ENCODE measurements at regions not wholly inside any gene's neighbourhood (a gene's known extent, or its start where the extent isn't known, plus 50 kb on each side); places are given as distances from the start of the nearest gene placed in this dataset.
"Not testable (repeated sequence)": the region's sequence is repeated elsewhere in the genome, so short reads cannot be mapped to it uniquely, and the experiment has no call there.

DNA sequence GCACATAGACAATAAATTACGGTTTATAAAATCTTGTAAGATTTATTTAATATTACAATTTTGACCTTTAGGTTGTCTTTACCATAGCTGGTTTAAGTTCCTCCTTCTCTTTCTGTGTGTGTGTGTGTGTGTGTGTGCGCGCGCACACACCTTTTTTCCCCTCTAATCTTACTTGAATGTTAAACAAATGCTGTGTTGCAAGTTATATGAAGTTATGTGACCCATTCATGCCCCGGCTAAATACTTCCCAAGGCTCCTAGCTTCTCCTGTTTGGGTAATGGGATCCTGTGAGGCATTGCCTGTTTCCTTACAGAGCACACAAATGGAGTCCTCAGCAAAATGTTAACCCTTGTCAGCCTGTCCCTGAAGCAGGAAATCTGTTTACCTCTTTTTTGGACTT, 125.6 kb upstream of the ZNF608 start:
- no peak for DNase-seq (ENCODE audit: low read depth)

DNA sequence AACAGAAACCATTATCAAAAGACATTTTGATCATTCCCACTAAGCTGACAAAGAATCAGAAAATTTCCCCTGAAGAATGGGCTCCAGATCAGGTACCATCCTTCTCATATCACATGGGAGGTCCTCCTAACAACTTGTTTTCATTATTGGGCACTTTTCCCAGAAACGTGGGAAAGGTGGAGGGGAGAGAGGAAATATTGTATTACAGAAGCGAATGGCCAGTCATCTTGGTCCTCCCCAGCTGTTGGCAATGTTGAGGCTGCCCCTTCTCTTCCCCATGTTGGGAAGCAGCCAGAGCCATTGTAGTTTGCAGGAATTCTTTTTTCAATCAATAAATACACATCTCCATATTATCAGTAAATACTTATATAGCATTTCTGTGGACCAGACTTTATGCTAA, 126.2 kb upstream of the ZNF608 start:
- DNase-seq (ENCODE audit: low read depth), result no peak

DNA sequence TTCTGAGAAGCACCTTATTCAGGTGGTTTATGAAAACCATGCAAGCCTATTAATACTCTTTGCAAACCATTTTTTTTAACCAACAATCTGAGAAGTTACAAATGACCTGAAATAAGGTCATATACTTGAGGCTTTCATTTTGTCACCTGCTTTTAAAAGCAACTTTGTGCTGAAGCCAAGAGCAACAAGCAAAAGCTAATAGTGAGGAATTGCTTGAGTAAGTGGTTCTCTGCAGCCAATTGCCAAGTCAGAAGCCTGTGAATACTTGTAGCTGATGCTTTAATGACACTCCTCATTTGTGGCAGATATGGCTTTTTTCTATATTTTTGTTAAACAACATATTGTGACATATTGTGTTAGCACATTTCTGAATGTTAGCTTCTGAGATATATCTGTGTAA, 126.7 kb upstream of the ZNF608 start:
- no peak for DNase-seq (ENCODE audit: low read depth)

DNA sequence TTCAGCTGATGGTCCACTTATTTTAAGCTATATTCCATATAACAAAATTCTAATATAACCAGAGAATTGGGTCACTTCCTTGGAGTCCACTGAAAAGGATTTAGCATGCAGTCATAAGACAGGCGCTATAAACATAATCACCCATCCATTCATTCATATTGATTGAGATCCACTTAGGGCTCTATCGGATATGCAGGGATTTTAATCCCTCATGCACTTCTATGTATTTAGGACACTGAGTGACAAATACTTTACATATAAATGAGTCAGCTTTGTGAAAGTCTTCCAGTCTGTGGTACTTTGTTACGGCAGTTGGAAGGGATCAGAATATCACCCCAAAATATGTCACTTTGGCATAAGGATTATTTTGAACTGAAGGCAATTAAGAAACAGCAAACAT, 127.3 kb upstream of the ZNF608 start:
- no peak for DNase-seq (ENCODE audit: low read depth)

DNA sequence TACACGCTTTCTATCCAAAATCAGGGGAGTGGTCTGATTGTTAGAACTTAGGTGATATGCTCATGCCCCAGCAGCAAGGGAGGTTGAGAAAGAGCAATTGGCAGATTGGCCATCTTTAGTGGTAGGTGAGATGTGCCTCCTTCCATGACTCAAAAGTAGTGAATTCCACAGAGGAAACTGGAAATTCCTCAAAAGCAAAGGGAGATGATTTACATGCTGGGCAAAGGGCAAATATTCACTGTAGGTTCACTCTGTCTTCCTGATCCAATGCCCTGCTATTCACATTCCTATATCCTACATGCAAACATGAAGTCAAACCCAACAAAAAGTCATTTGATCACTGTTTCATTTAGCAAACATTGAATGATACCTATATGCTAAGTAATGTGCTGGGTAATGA, 130.1 kb upstream of the ZNF608 start:
- DNase-seq (ENCODE audit: low read depth), result no peak

DNA sequence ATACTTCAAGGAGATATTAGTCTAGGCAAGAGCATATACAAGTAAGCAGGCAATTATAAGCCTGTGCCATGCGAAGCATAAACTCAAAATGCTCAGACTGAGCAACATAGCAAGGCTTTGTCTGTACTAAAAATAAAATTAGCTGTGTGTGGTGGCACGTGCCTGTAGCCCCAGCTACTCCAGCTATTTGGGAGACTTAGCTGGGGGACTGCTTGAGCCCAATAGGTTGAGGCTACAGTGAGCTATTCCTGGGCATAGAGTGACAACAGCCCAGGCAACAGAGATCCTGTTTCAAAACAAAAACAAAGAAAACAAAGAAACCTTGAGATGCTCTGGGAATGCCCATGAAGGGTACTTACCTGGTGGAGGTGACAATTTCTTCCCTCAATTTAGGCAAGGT, 130.5 kb upstream of the ZNF608 start:
- DNase-seq (ENCODE audit: low read depth), result no peak

DNA sequence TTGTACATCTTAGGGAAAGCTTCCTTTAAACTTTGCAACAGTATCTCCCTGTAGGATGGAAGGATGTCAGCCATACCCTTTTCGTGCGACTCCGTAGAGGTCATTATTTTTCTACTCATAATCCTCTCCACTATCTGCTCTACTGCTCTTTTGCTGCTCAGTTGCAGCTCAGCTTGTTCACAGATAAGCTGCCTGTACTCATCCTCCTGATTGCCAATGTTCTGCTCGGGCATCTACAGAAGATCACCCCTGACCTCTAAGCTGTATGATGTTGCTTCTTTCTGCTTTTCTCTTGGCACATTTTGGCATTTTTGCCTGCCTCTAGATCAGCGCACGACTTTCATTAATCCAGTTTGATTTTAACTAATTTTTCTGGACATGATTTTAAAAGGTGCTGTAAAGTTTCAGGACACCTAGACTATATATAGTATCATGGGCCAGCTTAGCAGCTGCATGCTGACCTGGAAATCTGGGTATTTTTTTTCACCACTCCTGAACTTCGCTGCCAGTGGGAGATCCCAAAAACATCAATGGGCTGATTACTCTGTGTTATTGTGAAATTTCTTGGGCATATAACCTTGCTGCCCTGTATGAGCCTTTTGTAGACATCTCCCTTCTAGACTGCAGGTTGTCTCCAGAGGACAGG, 131.2 kb upstream of the ZNF608 start:
- no peak for DNase-seq (ENCODE audit: low read depth)

DNA sequence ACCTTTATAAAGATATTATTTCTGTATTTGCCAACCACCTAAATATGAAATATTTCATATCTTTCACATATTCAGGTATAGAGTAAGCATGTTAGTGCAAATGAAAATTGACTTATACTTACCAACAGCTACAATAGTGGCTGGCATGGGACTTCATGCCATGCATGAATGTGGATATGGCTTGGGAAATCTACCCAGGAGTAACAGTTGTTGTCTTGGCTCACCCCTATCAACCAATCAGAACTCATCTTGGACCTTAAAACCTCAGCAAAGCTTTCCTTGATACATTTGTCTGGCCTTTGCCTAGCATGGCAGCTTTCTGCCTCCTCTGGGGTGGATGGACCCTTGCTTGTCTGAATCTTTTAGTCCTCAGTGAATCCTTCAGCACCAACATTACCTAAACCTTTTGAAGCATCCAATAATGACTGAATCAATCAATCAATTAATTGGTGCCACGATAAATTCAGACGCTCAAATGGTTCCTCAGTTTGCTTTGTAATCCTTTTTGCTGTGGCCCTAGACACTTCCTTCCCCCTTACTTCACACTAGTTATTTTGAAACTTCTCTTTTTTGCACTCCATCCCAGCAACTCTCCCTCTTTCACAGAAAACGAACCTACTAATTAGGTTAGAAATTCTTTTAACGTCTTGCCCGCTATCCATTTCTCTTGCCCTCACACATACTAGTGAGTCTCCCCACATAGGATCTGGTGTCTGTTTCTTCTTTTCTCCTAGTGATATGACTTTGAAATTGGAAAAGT, 132.3 kb upstream of the ZNF608 start:
- no peak for DNase-seq (ENCODE audit: low read depth)

DNA sequence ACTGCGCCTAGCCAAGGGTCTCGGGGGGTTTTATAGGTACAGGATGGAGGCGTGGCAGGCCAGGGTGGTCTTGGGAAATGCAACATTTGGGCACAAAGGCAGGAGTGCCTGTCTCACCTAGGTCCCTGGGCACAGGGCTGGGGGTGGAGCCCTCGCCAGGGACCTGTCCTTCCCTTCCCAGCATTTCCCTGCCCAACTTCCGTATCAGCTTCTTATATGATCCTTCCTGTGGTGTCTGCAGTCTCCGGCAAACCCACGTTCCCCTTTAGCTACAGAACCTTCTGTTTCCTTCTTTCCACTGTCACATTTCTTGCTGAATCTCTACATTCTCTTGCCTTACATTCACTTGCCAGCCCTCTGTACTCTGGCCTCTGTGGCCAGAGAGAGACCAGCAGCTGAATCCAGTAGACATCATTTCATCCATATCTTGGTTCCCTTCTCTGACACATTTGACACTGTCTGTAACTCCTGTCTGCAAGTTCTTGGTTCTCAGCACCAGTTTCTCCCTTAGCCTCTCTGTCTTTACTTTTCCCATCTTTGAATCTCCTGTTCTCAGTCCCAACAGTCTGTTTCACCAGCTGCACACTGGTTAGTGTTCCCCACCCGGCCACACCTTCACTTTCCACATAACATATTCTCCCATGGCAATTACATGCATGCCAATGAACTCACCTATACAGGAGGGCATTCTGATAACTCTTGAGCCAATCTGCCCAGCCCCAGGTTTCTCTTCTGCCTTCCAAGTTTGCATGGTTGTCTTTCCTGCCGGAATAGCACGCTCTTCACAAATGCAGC, 134.7 kb upstream of the ZNF608 start:
- no peak for DNase-seq (ENCODE audit: low read depth)

DNA sequence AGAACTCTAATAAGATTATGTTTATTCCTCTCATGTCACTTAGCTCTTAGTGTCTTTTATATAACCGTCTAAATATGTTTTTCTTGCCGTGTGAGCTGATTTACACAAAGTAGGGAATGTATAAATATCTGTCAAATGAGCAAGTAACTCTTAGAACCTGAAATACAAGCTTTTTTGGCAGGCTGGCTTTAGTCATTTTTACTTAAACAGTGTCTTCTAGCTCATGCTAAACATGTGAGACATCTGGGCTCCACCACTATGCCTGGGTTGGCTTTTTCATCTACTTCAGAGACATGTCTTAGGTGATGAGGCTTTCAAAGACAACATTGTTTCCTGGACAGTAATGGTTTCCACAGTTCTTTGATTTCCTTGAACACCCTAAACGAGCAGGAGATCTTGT, 137.2 kb upstream of the ZNF608 start:
- no peak for DNase-seq (ENCODE audit: low read depth)

DNA sequence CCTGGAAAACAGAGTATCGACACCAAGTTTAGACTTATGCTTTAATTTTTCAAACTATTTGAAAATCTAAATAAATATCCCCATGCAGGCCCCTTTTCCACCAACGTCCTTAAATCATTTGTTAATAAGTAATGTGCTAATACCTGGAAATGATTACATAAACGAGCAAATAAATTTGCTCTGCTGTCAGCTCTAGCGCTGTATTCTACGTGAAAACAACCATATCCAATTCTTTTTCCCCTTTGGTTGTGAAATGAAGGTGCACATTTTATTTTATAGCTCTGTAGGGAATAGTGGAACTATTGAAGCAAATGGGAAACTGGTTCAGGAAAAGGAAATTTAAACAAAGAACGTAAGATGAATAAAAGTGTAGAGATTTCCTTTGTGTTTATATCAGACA, 137.7 kb upstream of the ZNF608 start:
- no peak for DNase-seq (ENCODE audit: low read depth)

DNA sequence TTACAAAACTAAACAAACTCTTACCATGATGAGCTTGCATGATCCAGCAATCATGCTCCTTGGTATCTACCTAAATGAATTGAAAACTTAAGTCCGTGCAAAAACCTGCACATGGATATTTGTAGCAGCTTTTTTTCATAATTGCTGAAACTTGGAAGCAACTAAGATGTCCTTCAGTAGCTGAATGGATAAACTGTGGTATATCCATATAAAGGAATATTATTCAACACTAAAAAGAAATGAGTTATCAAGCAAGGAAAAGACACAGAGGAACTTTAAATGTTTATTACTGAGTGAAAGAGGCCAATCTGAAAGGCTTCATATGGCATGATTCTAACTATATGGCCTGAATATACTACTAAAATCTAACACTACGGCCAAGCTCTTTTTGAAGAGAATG, 139.1 kb upstream of the ZNF608 start:
- no peak for DNase-seq (ENCODE audit: low read depth)

DNA sequence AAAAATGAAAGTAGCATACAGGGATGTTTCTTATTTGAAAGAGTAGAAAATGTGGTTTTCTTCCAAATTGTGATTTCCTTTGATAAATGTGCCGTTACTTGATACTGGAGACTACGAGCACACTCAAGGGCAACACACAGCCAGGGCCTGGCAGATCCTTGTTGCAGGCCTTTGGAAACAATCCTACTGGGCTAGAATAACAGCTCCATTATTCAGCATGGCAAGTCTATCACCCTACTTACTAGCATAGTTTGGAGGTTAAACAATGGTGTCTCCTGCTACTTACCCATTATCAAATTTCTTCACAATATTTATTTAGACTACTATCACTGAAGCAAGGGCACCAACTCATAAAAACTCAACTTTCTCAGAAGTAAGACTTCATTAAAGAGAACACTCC, 140.8 kb upstream of the ZNF608 start:
- DNase-seq (ENCODE audit: low read depth), result no peak

DNA sequence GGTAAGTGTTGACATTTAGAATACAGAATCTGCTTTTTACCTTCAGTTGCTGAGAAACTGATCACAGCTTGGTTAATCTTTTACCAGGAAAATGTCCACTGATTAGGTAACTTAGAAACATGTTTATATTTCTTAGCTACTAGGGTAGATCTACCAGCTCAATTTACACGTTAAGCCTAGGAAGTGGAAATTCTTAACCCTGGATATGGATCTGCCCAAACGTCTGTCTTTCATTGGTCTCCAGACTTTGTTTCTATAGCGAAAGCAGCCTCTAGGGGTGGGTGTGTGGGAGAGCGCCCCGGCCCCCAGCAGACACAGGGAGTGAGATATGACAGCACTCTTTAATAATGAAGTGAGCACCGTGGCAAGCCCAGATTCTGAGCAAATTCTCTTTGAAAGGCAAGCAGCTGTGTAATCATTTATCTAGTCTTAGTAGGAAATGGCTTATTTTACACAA, 141.6 kb upstream of the ZNF608 start:
- DNase-seq (ENCODE audit: low read depth), result no peak

DNA sequence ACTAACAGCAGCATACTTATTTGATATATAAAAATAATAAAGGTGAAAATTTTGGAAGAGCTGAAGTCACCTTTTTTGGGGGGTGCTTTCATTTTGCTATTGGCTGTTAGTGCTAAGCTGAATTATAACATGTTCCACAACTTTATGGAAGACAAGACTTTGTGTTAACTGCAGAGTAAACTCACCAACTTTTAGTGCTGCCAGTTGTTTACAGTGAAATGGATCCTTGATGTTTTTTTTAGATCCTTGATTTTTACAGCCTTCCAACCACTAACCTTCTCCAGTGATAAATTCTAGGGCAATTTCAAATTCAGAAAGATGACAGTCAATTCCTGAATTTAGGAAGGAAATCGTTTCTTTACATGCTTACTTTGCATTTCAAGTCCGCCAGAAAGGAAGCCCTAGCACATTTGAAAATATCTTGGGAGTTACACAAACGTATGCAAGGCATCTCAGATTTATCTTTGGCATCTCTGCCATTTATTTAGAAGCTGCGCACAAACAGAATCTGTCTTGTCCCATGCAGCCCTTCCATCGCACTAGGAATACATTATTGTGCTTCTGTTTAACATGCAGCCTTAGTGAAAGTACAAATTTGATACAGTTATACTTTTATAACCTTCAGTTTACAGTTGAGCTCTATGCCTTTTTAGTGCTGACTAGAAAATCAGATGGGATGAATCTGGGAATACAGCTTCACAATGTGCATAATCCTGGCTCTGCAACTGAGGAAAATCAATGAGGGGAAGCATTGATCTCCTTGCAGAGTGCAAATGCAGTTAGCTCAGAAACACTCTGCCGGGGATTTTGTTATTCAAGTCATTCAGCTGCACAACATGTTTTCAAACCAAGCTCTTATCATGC, 142.4 kb upstream of the ZNF608 start:
- DNase-seq (ENCODE audit: low read depth), result no peak

DNA sequence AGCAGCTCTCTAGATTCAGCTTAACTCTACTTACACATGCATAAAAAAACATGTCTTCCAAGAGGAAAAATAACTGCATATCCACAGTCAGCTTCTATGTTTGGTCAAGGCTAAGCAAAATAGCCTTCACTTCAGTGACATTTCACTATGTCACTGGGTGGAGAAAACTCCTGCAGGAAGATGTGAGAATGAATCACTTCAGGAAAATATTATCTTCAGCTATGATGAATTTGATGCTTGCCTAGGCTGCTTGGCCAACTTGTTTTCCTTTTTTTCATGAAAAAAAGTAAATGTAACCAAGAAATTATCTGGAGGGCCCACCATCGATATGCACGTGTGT, 143.0 kb upstream of the ZNF608 start:
- no peak for DNase-seq (ENCODE audit: low read depth)

DNA sequence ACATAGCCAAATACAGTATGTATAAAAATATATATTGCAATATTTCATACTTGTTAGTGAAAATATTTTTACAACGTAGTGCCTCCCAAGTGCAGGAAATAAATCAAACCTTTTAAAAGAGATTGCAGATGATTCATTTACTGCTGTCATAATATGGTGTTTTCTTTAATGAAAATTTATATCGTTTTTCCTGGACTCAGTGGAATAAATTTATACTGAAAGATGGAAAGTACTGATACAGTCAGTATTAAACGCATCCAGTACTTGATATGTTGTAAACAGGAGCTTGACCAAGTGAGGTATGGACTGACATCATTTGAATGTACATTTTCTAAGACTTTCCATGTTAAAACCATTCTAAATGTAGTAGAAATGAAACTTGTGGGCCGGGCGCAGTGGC, 143.4 kb upstream of the ZNF608 start:
- no peak for DNase-seq (ENCODE audit: low read depth)

DNA sequence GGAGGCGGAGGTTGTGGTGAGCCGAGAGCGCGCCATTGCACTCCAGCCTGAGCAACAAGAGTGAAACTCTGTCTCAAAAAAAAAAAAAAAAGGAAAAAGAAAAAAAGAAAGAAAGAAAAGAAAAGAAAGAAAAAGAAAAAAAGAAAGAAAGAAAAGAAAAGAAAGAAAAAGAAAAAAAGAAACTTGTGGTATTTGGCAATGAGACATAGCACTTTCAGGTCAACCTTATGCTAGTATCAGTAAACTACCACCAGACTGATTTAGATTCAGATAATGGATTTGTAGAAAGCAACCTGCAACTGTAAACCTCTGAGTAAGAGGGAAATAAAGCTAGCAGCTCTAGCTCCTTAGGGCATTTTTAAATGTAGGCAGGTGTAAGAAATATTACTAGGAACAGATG, 144.0 kb upstream of the ZNF608 start:
- DNase-seq (ENCODE audit: low read depth), result not testable (repeated sequence)

DNA sequence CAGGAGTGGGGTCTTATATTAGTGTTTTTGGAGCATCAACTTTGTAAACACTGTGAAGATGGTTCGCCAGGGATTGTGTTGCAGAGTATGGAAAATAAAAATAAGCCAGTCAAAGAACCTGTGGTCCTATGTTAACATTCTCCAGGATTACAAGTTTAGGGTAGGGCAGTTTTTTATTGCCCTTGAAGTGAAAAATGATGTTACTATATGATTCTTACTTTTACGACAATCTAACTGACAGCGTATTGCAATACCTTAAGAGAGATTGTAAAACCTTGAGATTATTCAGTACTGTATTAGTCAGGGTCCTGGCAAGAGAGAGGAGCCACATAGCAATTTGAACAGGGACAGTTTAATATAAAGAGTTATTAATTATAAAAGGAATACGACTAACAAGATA, 144.7 kb upstream of the ZNF608 start:
- DNase-seq (ENCODE audit: low read depth), result no peak

DNA sequence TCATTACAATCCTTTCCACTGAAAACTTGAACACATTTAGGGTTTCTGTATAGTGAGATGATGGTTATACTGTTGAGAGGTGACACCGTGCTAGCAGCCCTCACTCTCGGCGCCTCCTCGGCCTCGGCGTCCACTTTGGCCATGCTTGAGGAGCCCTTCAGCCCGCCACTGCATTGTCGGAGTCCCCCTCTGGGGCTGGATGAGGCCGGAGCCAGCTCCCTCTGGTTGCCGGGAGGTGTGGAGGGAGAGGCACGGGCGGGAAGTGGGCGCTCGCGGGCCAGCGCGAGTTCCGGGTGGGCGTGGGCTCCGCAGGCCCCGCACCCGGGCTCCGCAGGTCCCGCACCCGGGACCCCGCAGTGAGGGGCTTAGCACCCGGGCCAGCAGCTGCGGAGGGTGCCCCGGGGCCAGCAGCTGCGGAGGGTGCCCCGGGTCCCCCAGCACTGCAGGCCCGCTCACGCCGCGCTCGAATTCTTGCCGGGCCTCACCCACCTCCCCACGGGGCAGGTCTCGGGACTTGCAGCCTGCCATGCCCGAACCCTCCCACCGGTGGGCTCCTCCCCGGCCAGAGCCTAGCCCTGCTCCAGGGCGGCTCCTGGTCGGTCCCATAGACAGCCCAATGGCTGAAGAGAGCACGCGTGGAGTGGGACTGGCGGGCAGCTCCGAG, 145.9 kb upstream of the ZNF608 start:
- DNase-seq (ENCODE audit: low read depth), result no peak

DNA sequence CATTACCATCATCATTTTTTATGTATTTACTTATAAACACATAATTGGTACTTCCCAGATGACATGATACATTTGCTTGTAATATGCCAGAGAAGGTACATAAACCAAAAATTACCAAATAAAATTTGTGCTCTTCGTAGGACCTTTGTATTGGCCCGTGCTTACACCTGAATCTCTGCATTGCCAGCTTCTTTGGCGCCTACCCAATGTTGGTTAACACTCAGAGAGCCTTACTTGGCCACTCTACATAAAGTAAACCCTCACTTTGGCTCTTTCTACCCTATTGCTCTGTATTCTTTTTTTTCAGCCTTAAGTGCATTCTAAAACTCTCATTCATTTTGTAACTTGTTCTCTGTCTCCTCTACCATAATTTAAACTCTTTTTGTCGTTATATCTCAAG, 148.1 kb upstream of the ZNF608 start:
- DNase-seq (ENCODE audit: low read depth), result no peak

DNA sequence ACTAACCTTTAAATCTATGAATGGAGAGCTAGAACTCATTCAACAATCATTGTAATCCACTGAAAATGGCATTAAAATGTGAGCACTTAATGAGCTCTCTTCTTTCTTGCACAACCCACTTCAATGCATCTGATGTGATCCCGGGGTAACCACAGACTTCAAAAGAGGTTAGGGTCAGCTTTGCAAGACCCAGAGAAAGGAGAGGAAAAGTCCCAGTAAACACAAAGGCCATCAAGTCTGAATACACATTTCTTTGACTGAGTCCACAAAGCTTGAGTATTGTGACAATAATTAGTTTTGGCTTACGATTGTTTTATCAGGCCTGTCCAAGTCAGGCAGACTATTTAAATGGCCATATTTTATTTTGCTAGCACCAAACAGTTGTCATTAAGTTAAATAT, 148.8 kb upstream of the ZNF608 start:
- DNase-seq (ENCODE audit: low read depth), result no peak
